GM19043 (cell line): ENCODE measurements at regions not wholly inside any gene's neighbourhood (a gene's known extent, or its start where the extent isn't known, plus 50 kb on each side); places are given as distances from the start of the nearest gene placed in this dataset.
"Not testable (repeated sequence)": the region's sequence is repeated elsewhere in the genome, so short reads cannot be mapped to it uniquely, and the experiment has no call there.

Experiments used
- ATAC-seq: cut with Tn5 transposase; IDR thresholded peaks from one replicate; pipeline ENCODE4 v1.9.1; 2021; ENCODE audit warnings: low read depth; ENCODE audit not compliant: unreplicated experiment

DNA sequence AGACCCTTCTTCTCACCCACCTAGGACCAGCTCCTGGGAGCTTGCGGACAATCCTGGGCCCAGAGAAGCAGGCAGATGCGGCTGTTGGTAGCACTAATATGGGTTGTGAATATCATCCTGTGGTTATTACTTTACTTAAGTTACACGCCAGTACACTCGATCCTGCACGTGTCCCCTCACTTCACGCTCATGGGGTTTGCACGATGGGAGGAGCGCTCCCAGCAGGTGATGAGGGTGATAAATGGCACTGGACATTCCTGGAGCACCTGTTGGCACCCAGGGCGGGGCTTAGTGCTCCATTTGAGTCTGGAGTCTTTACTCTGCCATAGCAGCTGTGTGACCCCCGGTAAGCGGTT, 335.1 kb downstream of the PREX1 start:
- no peak for ATAC-seq

DNA sequence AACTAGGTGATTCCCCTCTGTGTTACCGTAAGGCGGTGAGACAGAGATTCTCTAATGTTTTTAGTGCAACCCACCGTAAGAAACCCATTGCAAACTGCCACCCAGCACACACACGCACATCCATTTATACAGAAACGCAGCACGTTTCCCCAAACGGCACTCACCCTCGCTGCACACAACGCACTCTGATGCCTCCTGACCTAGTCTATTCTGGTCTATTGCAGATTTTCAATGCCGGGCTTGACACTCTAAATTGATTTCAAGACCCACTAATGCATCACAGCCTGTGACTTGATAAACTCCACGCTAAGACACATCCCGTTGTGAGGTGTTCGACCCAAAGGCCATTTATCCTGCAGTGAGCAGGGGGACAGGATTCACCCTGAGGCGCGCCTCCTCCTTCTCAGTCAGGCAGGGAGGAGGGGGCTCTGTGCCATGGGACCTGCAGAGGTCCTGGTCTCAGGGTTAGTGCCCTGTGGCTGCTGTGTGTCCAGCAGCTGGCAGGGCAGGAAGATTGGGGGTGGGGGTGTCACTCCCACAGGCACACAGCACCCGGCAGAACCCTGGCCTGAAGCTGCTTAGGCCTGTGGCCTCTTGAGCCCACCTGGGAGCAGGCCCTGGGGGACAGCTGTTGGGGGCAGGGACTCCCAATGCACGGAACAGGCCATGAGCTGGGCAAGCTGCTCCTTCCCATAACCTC, 335.6 kb downstream of the PREX1 start:
- ATAC-seq, result no peak

DNA sequence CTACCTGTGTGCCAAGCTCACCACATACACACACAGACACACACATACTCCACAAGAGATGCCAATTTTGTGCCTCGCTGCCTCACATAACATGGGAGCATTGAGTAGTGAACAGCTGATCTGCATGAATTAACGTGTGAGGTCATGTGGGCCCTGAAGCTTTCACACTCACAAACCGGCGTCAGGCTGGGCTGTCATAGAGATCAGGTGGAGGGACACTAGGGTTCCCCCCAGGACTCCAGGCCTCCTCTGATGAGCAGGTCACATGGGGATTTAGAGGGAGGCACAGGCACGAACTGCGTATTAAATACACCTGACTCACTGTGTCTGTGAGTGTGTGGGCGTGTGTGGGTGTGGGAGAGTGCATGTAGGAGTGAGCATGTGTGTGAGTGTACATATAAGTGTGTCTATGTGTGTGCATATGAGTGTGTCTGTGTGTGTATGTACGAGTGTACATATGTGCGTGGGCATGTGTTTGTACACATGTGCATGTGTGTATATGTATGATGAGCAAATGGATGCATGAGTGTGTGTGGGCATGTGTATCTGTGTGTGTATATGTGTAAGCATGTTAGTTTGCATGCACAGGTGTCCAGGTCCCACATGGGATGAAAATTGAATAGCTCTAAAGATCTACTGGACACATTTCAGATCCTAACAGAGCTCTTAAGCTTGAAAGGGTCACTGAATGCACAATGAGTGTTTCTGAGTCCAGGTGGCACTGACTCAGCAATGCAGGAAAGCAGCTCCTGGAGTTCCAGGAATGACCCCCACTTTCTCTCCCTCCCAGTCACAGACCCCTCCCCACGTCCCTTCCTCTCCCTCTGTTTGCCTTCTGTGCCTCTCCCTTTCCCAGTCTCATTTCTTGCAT, 336.6 kb downstream of the PREX1 start:
- no peak for ATAC-seq

DNA sequence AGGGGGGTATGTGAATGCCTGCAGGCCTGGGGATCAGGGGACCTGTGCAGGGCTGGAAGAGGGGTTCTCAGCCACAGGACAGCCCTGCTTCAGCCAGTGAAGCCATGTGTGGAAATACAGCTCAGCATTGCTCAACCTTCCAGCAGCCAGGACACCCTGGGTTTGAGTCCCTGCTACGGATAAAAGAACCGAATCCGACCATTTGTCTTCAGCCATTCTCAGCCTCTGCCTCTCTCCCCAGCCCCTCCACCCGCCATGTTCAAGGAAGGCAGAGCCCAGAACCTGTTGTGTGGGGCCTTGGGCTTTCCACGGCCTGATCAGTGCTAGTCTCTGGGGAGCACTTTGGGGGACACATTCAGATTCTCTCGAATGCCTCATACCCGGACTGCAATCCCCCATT, 337.5 kb downstream of the PREX1 start:
- ATAC-seq, result not testable (repeated sequence)

DNA sequence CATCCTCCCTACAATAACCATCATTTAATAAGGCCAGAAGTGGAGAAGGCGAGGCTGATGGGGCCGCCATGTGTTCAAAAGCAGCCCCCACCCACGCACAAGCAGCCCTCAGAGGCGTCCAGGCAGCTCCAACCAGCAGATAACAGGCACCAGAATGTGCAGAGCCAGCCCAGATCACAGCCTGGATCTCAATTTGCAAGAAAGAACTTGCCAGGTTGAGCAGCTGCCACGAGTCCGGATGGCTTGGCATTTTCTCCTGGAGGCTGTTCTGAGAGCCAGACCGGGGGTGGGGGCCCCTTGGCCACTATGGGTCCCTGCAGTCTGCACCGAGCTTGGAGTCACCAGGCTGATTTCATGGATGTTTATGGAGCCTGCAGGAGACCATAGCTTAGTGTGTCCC, 338.1 kb downstream of the PREX1 start:
- no peak for ATAC-seq

DNA sequence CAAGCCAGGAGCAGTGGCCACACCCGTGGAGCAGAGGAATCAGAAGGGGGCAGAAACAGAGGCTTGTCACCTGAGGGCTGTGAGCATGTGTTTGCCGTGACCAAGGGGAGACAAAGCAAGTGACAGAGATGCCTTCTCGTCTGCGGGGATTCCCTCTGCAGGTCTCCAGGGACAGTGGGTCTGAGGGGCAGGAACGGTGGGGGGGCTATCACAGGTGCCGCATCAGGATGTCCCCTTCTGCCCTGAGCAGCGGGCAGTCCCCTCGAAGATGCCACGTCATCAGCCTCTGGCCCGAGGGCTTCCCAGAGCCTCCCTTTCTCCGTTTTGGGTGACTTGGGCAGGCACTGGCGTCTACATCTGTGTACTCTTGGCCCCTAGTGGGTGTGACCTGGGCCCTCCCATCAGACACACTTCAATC, 338.7 kb downstream of the PREX1 start:
- ATAC-seq, result no peak

DNA sequence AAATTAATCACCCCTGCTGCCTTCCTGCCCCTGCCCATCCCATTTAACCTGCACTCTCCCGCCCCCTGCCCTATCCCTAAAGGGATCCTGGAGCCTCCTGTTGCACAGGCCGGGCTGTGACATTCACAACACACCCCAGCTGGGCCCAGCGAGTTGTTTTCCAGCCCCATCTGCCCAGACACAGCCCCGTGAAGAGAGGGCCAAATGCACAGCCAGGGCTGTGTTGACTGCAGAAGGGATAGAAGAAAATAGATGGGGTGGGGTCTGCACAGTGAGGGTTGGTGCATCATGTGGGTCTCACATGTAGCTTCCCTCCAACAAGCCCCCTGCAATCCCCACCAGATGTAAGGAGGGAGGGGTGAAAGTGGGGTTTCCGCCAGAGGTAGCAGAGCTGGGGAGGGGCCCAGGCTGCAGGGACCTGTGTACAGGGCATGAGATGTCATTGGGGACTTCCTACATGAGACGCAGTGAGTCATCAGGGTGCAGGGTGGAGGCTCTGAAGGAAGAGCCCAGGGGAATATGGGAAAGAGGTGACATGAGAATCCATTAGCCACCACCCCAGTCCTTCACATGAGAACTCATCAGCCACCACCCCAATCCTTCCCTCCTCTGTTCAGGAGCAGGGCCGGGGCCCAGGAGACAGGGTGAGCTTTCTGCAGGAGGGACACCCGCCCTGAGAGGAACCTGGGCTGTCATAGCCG, 339.3 kb downstream of the PREX1 start:
- not testable (repeated sequence) for ATAC-seq

DNA sequence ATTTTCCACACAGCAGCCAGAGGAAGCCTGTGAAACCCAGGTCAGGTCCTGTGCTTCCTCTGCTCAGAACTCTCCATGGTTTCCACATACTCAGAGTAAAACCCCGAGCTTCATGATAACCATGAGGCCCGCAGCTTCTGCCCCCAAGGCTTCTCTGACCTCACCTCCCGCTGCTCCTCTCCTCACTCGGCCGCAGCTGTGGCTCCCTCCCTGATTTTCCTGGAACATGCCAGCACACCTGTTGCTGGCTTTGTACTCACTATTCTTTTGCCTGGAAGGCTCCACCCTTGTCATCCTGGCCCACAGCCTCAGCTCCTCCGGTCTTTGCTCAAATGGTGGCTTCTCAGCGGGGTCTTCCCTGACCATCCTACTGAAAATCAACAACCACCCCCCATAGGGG, 341.7 kb downstream of the PREX1 start:
- no peak for ATAC-seq

DNA sequence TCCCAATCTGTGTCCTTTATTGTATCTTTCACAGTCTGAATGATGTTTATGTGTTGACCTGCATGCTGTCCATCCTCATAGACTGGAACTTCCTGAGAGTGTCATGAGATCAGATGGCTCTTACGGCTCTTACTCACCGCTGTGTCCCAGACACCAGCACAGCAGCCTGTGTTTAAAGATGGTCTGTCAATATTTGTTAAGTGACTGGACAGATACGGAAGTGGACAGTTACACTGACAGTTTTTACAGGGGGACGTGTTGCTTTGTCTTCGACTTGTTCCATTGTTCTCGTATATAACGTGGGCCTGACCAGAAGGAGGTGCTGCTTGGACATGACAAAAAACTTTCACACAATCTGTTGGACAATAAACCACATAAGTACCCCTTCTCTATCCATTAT, 342.6 kb downstream of the PREX1 start:
- not testable (repeated sequence) for ATAC-seq

DNA sequence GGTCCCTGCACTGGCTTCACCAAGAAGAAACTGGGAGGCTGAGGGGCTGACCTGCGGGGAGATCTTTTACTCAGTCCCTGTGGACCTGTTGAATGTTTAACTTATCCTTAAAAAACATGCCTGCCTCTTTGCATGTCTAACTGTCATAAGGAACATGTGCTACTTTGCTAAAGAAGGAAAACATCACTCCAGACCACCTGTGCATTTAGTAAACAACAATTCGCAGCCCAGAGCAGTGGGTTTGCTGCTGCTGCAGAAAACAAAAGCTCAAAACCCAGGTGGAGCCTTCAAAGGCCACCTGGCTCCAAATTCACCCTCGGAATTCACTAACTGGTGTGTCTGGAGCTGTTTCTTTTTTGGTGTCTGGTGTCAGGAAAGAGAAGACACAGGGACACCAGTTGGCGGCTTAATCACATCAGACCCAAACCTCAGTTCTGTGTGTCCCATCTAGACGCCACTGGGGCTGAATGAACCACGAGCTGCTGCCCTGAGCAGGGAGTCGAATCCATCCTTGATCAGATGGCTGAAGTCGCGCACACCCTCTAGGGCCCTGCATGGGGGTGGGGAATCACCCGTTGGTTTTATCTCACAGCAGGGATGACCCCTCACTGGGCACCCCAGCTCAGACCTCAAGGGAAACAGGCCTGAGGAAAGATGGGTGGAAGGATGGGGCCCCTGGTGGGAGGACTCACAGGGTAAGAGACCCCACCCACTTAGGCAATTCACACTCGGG, 344.3 kb downstream of the PREX1 start:
- no peak for ATAC-seq

DNA sequence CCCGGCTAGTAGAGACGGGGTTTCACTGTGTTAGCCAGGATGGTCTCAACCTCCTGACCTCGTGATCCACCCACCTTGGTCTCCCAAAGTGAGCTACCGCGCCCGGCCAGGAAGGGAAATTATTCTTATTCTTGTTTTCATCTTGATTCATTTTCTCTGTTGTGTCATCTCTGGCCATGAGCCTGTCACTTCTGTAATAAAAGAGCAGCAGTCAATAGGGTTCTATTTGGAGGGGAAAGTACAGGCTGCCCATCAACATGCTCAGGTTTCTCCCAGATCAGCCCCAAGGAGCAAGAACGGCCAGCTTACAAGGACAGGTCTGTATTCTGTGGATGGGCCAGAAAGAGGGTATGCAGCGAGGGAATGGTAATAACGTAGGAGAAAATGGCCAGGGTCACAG, 345.0 kb downstream of the PREX1 start:
- ATAC-seq, result no peak

DNA sequence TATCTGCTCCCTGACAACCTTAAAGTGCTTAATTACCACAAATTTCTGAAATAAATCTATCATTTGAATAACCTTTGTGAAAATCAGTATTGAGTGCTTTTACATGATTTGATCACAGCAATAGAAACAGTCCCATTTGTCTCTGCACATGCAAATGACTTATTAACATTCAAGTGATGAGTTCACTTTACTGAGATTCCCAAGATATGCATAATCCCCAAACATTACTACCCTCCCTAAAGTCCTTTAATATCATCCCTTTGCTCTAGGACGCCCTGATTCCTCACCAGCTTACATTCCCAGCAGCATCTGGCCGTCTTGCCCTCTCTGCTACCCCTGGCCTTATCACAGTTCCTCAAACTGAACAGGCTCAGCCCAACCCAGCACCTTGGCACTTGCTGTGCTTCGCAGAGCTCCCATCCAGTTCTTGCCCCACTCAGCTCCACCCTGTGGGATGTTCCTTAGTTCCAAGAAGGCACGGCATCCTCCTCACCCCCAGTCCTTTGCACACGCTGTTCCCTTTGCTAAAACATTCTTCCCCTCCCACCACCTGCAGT, 347.5 kb downstream of the PREX1 start:
- ATAC-seq, result no peak

DNA sequence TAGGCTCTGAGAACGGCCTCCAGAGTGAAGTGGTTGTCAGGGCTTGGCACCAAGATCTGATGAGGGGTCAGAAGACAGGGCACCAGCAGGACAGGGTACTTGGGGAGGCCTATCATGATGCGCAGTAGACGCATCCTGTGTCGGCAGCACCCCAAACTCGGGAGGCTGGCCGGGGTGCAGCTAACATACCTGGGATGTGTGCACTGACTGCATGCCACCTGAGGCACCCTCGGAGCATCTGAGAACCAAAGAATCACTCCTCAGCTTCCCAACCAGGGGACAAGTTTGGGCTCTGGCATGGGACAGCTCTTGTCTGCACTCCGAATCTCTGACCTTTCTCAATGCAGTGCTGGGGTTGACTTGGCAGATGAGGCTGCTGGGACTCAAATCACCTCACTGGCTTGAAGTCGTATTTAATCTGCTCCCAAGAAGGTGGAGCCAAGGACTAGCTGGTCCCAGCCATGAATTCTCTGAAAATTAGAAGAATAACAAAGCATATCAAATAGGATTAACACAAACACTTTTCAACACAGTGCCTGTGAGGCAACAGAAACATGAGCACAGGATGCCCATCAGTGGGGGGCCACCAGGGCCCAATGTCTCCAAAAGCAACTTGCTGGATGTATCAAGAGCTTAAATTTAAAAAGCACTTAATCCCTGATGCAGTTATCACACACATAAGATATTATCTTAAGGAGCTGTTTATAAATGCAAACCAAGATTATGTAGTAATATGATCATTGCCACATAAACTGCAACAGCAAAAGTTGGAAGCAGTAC, 348.8 kb downstream of the PREX1 start:
- no peak for ATAC-seq

DNA sequence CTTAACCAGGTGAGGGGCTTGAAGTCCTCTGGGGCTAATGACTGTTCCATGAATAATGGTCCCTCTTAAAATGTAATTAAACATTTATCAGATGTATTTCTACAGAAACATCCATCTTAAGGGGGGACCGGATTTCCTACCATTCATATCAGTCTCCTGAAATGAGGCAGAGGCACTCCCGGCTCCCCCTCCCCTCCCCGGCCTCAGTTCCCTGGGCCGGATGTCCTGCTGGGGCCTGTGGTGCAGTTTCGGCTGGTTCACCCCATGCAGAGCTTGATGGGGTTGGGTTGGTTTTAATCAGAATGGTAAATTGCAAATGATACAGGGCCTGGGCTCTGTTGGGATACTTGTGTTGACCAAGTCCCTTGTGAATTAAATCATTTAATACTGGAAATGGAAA, 349.4 kb downstream of the PREX1 start:
- no peak for ATAC-seq

DNA sequence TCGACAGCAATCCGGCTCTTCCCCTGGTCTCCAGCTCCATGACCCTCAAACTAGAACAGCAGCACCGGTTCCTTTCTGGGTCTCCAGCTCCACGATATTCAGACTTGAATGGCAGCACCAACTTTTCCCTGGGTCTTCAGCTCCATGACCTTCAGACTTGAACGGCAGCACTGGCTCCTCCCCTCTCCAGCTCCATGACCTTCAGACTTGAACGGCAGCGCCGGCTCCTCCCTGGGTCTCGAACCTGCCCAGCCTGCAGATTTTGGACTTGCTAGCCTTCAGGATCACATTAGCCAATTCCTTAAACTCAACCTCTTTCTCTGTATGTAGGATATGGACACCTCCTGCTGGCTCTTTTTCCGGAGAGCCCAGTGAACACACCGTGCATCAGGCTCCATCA, 350.9 kb downstream of the PREX1 start:
- no peak for ATAC-seq

DNA sequence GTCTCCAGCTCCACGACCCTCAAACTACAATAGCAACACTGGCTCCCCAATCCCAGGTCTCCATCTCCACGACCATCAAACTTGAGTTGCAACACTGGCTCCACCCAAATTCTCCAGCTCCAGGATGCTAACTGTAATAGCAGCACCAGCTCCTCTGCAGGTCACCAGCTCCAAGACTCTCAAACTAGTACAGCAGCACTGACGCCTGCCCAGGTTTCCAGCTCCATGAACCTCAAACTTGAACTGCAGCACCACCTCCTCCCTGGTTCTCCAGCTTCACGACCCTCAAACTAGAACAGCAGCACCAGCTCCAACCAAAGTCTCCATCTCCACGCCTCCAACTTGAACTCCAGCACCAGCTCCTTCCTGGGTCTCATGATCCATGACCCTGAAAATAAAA, 353.8 kb downstream of the PREX1 start:
- ATAC-seq, result no peak

DNA sequence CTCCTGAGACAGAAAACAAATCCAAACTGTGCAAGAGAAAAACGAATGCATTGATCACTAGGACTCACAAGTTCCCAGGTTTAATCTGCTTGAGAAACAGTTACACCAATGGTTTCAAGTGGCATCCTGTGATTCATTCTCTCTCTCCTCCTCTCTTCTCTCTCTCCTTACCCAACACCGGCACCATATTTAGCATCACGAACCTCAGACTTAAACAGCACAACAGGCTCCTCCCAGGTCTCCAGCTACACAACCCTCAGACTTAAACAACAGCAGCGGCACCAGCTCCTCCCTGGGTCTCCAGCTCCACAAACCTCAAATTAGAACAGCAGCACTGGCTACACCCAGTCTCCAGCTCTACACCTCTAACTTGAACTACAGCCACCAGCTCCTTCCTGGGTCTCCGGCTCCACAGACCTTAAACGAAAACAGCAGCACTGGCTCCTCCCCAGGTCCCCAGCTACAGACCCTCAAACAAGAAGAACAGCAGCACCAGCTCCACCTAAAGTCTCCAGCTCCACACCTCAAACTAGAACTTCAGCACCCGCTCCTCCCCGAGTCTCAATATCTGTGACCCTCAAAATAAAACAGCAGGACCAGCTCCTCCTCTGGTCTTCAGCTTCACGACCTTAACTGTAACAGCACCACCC, 355.9 kb downstream of the PREX1 start:
- ATAC-seq, result no peak

DNA sequence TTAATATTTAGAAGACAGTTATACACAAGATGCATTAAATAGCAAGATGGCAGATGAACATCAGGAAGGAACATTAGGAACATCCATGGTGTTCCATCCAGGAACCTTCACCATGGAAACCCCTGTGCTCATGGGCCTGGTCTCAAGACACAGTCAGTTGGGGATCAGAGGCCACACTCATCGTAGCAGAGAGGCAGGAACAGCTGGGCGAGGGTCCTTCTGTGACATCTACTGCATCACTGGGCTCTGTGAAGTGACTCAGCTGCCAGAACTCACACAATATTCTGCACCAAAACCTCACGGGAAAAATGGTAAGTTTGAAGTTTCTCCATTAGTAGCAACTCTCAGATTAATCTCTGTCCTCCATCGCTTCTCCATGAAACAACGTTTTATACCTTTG, 356.6 kb downstream of the PREX1 start:
- no peak for ATAC-seq

DNA sequence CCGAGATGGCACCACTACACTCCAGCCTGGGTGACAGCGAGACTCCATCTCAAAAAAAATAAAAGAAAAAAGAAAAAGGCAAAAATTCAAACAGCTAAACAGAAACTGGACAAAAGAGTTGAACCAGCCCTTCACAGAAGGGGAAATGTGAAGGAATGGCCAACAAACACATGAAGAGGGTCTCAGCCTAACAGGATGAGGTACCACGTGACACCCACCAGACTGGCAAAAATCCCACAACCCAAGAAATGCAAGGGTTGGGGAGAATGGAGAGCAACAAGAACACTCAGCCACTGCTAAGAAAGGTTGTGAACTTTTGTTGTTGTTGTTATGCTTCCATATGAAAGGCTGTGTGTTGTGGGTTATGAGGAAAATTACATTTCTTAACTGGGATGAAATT, 357.7 kb downstream of the PREX1 start:
- no peak for ATAC-seq
